HG03354 (cell line): ENCODE measurements at regions not wholly inside any gene's neighbourhood (a gene's known extent, or its start where the extent isn't known, plus 50 kb on each side); places are given as distances from the start of the nearest gene placed in this dataset.

Source experiments
- ATAC-seq: cut with Tn5 transposase; IDR thresholded peaks from one replicate; pipeline ENCODE4 v1.9.1; 2021; ENCODE audit warnings: mild to moderate bottlenecking; ENCODE audit not compliant: unreplicated experiment, poor library complexity, severe bottlenecking

GRCh38 chr1:87926921-87927320 lies 598.2 kb downstream of the LMO4 start:
- no peak for ATAC-seq

GRCh38 chr1:87927391-87928280 lies 599.0 kb downstream of the LMO4 start:
- no peak for ATAC-seq

- ATAC-seq, result no peak
Measured at GRCh38 chr1:87928623-87929022, 599.9 kb downstream of the LMO4 start.

GRCh38 chr1:87929906-87930305 lies 601.2 kb downstream of the LMO4 start:
- ATAC-seq, result no peak

GRCh38 chr1:87930796-87931195 lies 602.1 kb downstream of the LMO4 start:
- no peak for ATAC-seq

GRCh38 chr1:87933171-87933570 lies 604.5 kb downstream of the LMO4 start:
- no peak for ATAC-seq

GRCh38 chr1:87935130-87935529 lies 606.5 kb downstream of the LMO4 start:
- no peak for ATAC-seq

GRCh38 chr1:87937831-87938395 lies 609.2 kb downstream of the LMO4 start:
- ATAC-seq, result no peak

- no peak for ATAC-seq
Measured at GRCh38 chr1:87938631-87939030, 610.0 kb downstream of the LMO4 start.

- ATAC-seq, result no peak
Measured at GRCh38 chr1:87939444-87939843, 610.8 kb downstream of the LMO4 start.

- no peak for ATAC-seq
Measured at GRCh38 chr1:87940421-87940820, 611.7 kb downstream of the LMO4 start.

GRCh38 chr1:87941337-87941946 lies 612.8 kb downstream of the LMO4 start:
- no peak for ATAC-seq

GRCh38 chr1:87942165-87942564 lies 613.5 kb downstream of the LMO4 start:
- no peak for ATAC-seq

- no peak for ATAC-seq
Measured at GRCh38 chr1:87949711-87950110, 621.0 kb downstream of the LMO4 start.

GRCh38 chr1:87950369-87950768 lies 621.7 kb downstream of the LMO4 start:
- ATAC-seq, result no peak

GRCh38 chr1:87951409-87951808 lies 622.7 kb downstream of the LMO4 start:
- ATAC-seq, result no peak

- ATAC-seq, result no peak
Measured at GRCh38 chr1:87951852-87952251, 623.2 kb downstream of the LMO4 start.

GRCh38 chr1:87953121-87953520 lies 624.4 kb downstream of the LMO4 start:
- no peak for ATAC-seq

GRCh38 chr1:87953732-87954344 lies 625.2 kb downstream of the LMO4 start:
- peak; percentile 83 for ATAC-seq

- ATAC-seq, result no peak
Measured at GRCh38 chr1:87955038-87955437, 626.4 kb downstream of the LMO4 start.

- no peak for ATAC-seq
Measured at GRCh38 chr1:87956072-87956471, 627.4 kb downstream of the LMO4 start.
